ENCODE measurements at regions not wholly inside any gene's neighbourhood (a gene's known extent, or its start where the extent isn't known, plus 50 kb on each side); places are given as distances from the start of the nearest gene placed in this dataset.
"Not testable (repeated sequence)": the region's sequence is repeated elsewhere in the genome, so short reads cannot be mapped to it uniquely, and the experiment has no call there.

- TF ChIP-seq POLR2AphosphoS5 (IDR thresholded peaks at IDR 0.05; ENCODE audit: borderline replicate concordance, low read depth, low read length) (no peak), EZH2 (IDR thresholded peaks at IDR 0.05) (no peak), FOXP2 (optimal IDR thresholded peaks at IDR 0.05; ENCODE audit: control extremely low read depth, extremely low read length, insufficient read depth) (no peak)
- DNase-seq (ENCODE audit: low read depth, low spot score), result no peak
- Histone ChIP-seq H3K36me3 (ENCODE audit: insufficient read depth, low read length) (no peaks in the 10 kb centered on the region), H3K4me3 (no peak overlapping the region), H3K27ac (no peak overlapping the region), H3K9me3 (ENCODE audit: low read depth, low read length) (no peaks in the 10 kb centered on the region), H3K9ac (ENCODE audit: insufficient read length) (no peak overlapping the region)
These were observed 170.4 kb upstream of the KBTBD8 start for GRCh38 chr3:66827726-66828125.

DNA sequence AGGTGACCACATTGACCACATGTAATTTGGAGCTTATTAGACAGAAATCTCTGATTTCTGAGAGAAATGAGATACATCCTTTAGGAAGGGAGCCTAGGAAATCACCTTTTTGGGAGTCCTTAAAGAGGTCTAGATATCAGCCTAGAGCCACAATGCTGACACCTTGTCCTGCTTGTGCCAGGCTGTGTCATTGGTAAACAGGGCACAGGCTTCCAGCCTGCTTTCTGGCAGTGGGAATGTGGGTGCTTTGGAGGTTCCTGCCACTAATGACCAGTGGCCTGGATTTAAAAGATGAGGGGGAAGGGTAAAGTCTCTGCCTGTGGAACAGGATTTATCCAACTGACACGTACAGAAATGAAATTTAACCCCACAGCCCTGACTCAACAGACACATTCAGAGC is 169.8 kb upstream of the KBTBD8 start:
- Histone ChIP-seq H3K9ac (ENCODE audit: insufficient read length) (no peak overlapping the region), H3K27ac (no peak overlapping the region), H3K9me3 (ENCODE audit: low read depth, low read length) (no peaks in the 10 kb centered on the region), H3K36me3 (ENCODE audit: insufficient read depth, low read length) (no peaks in the 10 kb centered on the region), H3K4me3 (no peak overlapping the region)
- TF ChIP-seq FOXP2 (optimal IDR thresholded peaks at IDR 0.05; ENCODE audit: control extremely low read depth, extremely low read length, insufficient read depth), result no peak
- no peak for TF ChIP-seq POLR2AphosphoS5 (IDR thresholded peaks at IDR 0.05; ENCODE audit: borderline replicate concordance, low read depth, low read length)
- TF ChIP-seq EZH2 (IDR thresholded peaks at IDR 0.05), result no peak
- no peak for DNase-seq (ENCODE audit: low read depth, low spot score)

DNA sequence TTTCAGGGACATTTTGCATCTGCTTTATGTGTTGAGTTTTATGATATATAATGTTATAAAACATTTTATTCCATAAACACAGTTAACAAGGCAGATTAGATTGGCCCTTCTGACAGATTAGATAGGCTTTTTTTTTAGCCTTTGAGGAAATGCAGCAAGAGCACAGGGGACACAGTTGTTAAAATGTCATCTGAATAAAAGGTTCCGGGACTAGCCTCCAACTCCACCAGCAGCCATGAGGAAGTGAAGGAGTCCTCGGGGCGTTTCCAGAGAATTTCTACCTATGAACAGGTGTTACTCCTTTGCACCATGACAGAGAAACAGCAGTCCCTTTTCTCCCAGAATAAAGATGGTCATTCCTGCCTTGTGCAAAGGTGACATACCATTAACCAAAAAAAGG is 167.8 kb upstream of the KBTBD8 start:
- no peak overlapping the region for H3K27ac ChIP-seq

GRCh38 chr3:66831931-66832330 is 166.2 kb upstream of the KBTBD8 start:
- H3K4me3 ChIP-seq, result no peak overlapping the region
- no peak overlapping the region for H3K27ac ChIP-seq
- TF ChIP-seq FOXP2 (optimal IDR thresholded peaks at IDR 0.05; ENCODE audit: control extremely low read depth, extremely low read length, insufficient read depth) (no peak), EZH2 (IDR thresholded peaks at IDR 0.05) (no peak)
- H3K36me3 ChIP-seq (ENCODE audit: insufficient read depth, low read length), result no peaks in the 10 kb centered on the region
- H3K9ac ChIP-seq (ENCODE audit: insufficient read length), result no peak overlapping the region
- no peaks in the 10 kb centered on the region for H3K9me3 ChIP-seq (ENCODE audit: low read depth, low read length)
- no peak for DNase-seq (ENCODE audit: low read depth, low spot score)

More for the DNA sequence above, 167.8 kb upstream of the KBTBD8 start:
- DNase-seq (ENCODE audit: low read depth, low spot score), result no peak
- no peaks in the 10 kb centered on the region for H3K36me3 ChIP-seq (ENCODE audit: insufficient read depth, low read length)
- no peaks in the 10 kb centered on the region for H3K9me3 ChIP-seq (ENCODE audit: low read depth, low read length)
- no peak for TF ChIP-seq FOXP2 (optimal IDR thresholded peaks at IDR 0.05; ENCODE audit: control extremely low read depth, extremely low read length, insufficient read depth)
- no peak for TF ChIP-seq POLR2AphosphoS5 (IDR thresholded peaks at IDR 0.05; ENCODE audit: borderline replicate concordance, low read depth, low read length)
- H3K9ac ChIP-seq (ENCODE audit: insufficient read length), result no peak overlapping the region
- H3K4me3 ChIP-seq, result no peak overlapping the region

- DNase-seq (ENCODE audit: low read depth, low spot score), result no peak
These were observed 161.5 kb upstream of the KBTBD8 start for GRCh38 chr3:66836363-66837152.

GRCh38 chr3:66838704-66839103 is 159.4 kb upstream of the KBTBD8 start:
- Histone ChIP-seq H3K27ac (no peak overlapping the region), H3K9me3 (ENCODE audit: low read depth, low read length) (no peaks in the 10 kb centered on the region), H3K9ac (ENCODE audit: insufficient read length) (no peak overlapping the region), H3K4me3 (no peak overlapping the region), H3K36me3 (ENCODE audit: insufficient read depth, low read length) (no peaks in the 10 kb centered on the region)
- TF ChIP-seq POLR2AphosphoS5 (IDR thresholded peaks at IDR 0.05; ENCODE audit: borderline replicate concordance, low read depth, low read length) (no peak), FOXP2 (optimal IDR thresholded peaks at IDR 0.05; ENCODE audit: control extremely low read depth, extremely low read length, insufficient read depth) (no peak), EZH2 (IDR thresholded peaks at IDR 0.05) (no peak)
- DNase-seq (ENCODE audit: low read depth, low spot score), result no peak

More at GRCh38 chr3:66836363-66837152, 161.5 kb upstream of the KBTBD8 start:
- TF ChIP-seq EZH2 (IDR thresholded peaks at IDR 0.05) (no peak), POLR2AphosphoS5 (IDR thresholded peaks at IDR 0.05; ENCODE audit: borderline replicate concordance, low read depth, low read length) (no peak), FOXP2 (optimal IDR thresholded peaks at IDR 0.05; ENCODE audit: control extremely low read depth, extremely low read length, insufficient read depth) (no peak)
- Histone ChIP-seq H3K4me3 (no peak overlapping the region), H3K27ac (no peak overlapping the region), H3K36me3 (ENCODE audit: insufficient read depth, low read length) (no peaks in the 10 kb centered on the region), H3K9me3 (ENCODE audit: low read depth, low read length) (no peaks in the 10 kb centered on the region), H3K9ac (ENCODE audit: insufficient read length) (no peak overlapping the region)

GRCh38 chr3:66839508-66839907 is 158.6 kb upstream of the KBTBD8 start:
- TF ChIP-seq EZH2 (IDR thresholded peaks at IDR 0.05) (no peak), POLR2AphosphoS5 (IDR thresholded peaks at IDR 0.05; ENCODE audit: borderline replicate concordance, low read depth, low read length) (no peak), FOXP2 (optimal IDR thresholded peaks at IDR 0.05; ENCODE audit: control extremely low read depth, extremely low read length, insufficient read depth) (no peak)
- no peaks in the 10 kb centered on the region for H3K9me3 ChIP-seq (ENCODE audit: low read depth, low read length)
- no peak overlapping the region for H3K27ac ChIP-seq
- DNase-seq (ENCODE audit: low read depth, low spot score), result no peak
- no peaks in the 10 kb centered on the region for H3K36me3 ChIP-seq (ENCODE audit: insufficient read depth, low read length)
- H3K4me3 ChIP-seq, result no peak overlapping the region
- no peak overlapping the region for H3K9ac ChIP-seq (ENCODE audit: insufficient read length)

- H3K4me3 ChIP-seq; DNase-seq (ENCODE audit: low read depth, low spot score); H3K9ac ChIP-seq (ENCODE audit: insufficient read length); H3K36me3 ChIP-seq (ENCODE audit: insufficient read depth, low read length); H3K9me3 ChIP-seq (ENCODE audit: low read depth, low read length); H3K27ac ChIP-seq: not testable (repeated sequence)
These were observed 155.2 kb upstream of the KBTBD8 start for GRCh38 chr3:66842761-66843464.

Measured in SK-N-MC (cell line).